LHCN-M2 (cell line): ENCODE measurements at regions not wholly inside any gene's neighbourhood (a gene's known extent, or its start where the extent isn't known, plus 50 kb on each side); places are given as distances from the start of the nearest gene placed in this dataset.

ENCODE experiments used
- DNase-seq: peaks from one replicate; pipeline ENCODE4 v3.0.0-alpha.2; 2012; ENCODE audit warnings: low read depth

DNA sequence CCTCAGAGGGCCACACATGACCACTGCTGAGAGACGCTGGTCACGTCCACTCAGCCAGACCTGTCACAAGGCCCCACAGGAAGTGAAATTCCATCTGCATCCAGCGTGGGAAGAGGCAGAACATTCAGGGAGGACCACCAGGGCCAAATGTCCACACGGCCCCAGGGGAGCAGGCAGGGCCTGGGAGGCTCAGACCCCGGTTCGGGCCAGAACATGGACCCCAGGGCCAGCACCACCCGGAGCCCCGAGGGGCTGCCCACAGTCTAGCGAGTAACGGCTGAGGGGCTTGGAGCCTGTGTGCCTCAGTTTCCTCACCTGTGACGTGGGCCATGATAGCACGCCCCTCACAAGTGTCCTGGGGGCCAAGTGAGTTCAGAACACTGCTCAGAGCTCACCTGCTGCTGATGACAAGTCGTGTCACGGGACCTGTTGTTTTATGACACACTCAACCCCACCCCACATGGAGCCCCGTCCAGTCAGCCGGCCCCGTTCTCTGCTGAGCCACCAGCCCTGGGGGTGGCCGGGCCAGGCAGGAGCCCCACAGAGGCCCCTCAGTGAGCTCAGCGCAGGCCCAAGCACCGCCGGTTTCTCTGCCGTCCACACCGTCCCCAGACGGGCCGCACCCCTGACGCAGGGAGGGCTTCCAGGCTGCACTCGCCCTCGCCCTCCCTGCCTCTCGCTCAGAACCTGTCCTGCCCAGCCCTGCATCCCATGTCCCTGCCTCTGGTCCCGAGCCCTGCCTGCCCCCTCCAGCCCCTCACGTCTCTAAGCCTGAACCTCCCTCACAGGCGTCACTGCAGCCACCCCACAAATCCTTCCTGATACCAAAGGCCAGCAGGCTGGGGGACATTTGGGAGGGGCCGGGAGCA is 79.5 kb upstream of the GALNT9 start:
- DNase-seq = no peak

DNA sequence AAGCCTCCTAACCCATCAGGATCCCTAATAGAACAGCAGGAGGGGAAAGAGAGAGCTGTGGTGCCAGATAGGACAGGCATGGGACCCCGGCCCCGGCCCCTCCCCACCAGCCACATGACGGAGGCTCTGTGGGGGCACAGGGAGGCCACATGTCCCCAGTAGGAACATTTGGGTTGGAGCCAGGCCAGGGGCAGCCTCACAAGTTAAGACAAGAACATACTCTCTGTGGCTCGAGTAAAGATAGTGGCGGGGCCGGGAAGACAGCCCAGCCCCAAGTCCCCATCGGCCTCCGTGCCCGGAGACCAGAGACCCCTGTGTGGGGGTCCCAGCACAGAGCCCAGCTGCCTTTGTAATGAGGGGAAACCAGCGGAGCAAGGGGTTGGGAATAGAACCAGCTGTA is 78.6 kb upstream of the GALNT9 start:
- DNase-seq = no peak

DNA sequence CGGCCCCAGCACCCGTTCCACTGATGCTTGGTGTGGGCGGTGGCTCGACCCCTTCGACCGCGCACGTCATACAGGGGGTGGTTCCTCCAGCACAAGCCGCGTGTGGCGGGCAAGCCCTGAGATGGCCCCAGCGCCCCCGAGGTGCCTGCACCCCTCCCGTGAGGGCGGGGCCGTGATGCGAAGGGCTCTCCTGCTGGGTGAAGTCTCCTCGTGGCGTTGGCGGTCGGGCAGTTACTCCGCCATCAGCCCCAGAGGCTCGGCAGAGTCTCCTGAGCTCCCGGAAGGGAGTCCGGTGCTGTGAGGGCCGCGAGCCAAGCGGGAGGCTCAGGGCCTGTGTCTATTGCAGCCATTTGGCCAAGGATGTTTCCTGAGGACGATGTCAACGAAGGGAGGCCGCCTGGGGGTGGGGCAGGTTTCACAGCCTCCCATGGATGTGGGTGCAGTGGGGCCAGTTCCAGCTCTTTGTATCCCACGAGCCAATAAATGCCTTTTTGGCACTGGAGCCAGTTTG is 78.1 kb upstream of the GALNT9 start:
- DNase-seq = no peak

DNA sequence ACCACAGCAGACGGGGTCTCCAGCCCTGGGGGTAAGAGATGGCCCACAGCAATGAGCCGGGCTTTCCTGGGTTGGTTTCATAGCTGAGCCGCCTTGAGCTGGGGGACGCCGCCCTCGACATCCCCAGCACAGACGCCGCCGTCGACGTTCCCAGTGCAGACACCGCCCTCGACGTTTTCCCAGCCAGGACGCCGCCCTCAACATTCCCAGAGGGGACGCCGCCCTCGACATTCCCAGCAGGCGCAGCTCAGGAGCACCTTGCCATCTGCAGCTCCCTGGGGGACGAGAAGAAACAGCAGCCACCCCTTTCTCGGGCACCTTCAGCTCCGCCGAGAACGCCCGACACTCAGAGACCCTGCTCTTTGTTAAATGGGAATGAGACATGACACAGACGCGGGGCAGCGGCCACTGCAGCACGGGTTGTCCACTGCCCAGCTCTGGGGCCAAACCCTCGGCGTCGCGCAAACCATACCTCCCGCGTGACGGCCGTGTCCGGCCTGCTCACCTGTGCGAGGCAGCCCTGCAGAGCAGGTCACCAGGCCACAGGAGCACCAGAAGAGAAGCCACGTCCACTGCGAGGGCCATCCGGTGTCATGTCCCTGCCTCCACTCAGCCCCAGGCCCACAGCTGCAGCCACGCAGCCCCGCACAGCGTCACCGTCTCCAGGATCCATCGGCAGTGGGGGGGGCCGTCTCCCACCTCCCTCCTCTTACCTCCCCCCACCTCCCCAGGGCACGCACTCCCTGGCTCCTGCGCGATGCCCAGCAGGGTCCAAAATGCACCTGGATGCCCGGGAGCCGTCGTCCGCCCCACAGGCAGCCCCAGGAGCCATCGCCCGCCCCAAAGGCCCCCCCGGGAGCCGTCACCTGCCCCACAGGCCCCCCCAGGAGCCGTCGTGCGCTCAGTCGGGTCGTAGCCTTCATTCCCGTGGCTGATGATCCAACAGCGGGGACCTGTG is 77.4 kb upstream of the GALNT9 start:
- no peak for DNase-seq

DNA sequence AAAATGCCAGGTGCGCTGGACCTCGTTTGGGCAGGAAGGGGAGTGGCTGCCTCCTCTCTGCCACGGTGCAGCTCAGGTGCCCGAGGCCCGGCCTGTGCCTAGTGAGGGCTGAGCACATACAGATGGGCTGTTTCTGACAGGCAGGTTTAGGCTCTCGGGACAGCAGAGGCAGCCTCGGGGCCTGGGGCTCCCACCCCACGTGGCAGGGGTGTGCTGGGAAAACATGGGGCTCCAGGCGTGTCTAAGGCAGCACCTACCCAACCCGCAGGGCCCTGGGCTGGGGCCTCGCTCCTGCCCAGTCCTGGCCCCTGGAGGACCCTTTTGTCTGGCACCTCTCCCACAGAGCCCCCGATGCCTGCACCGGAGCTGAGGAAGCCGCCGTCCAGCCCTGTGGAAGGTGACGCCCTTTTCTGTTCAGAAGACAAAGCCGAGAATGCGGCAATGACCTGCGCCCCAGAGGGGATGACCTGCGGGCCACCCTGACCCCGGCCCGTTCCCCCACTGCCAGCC is 76.4 kb upstream of the GALNT9 start:
- no peak for DNase-seq

DNA sequence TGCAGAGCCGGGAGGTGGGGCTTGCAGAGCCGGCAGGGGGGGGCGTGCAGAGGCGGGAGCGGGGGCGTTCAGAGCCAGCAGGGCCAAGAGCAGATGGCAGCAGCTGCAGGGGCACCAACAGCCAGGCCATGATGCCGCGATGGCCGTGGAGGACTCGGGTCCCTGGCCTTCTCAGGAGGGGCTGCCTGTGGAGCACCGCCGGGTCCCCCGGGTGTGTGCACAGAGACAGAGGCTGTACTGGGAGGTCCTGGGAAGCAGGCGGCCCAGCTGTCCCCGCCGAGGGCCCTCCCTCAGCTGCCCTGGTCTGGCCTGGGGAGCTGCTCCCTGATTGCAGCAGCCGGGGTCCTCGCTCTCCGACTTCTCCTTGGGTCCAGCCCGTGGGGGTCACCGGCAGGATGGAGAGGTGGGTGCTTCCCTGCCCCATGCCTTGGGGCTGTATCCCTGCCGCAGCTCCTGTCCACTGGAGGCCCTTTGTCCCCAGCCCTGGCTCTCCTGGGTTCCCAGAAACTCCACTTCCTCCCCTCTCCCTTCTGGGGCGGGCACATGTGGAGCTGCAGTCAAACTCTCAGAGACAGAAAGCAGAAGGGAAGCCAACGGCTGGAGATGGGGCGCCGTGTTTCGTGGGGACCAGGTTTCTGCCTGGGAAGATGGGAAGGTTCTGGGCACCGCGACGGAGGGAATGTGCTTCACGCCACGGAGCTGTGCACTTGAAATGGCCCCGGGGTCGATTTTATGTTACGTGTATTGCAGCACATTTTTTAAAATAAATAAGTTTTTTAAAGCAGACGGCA is 75.8 kb upstream of the GALNT9 start:
- DNase-seq = no peak

DNA sequence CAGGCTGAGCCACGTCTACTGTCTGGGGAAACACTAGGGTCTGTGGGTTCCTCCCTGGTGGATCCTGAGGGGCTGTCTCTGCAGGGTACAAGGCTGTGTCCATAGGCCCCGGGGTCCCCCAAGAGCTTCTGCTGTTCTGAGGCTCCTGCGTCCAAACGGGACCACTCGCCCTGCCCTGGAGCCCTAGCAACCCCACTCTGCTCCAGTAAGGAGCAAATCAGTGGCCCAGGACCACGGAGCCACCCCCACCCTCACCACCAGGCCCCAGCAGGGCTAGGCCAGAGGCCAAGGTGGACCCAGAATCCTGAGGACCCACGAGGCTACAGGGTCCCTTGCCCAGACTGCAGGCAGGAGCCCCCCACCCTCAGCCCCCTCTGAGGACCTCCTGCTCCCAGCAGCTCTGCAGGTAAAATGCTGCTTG is 75.1 kb upstream of the GALNT9 start:
- no peak for DNase-seq

DNA sequence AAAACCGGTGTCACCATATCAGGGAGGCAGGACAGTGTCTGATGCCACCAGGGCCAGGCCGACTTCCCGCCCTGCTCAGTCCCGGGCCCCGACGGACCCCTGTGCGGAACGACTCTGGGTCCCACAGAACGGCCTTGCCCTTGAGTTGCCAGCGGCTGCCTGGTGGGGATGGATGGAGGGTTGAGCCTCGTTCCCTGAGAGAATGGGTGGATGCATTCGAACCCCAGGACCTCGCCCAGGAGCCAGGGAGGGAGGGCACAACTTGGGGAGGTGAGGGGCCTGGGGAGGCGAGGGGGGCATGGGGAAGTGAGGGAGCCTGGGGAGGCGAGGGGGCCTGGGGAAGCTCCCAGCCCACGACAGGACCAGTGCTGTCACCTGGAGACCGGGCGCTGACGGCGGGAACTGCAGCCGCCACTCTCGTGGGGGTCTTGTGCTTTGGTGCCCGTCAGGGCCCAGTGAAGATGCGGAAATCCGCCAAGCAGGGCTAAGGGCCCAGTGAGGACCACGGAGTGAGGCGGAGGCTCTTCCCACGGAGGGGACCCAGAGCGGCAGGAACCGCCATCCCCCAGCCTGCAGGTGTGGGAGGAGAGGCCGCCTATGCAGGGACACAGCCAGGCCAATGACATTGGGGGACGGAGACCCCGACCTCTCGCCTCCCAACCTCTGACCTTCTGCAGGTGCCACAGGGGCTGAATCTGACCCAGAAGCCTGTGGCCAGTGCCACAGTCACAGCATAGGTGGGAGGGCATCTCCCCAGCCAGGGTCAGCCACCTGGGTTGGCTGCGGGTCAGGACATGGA is 74.4 kb upstream of the GALNT9 start:
- no peak for DNase-seq

DNA sequence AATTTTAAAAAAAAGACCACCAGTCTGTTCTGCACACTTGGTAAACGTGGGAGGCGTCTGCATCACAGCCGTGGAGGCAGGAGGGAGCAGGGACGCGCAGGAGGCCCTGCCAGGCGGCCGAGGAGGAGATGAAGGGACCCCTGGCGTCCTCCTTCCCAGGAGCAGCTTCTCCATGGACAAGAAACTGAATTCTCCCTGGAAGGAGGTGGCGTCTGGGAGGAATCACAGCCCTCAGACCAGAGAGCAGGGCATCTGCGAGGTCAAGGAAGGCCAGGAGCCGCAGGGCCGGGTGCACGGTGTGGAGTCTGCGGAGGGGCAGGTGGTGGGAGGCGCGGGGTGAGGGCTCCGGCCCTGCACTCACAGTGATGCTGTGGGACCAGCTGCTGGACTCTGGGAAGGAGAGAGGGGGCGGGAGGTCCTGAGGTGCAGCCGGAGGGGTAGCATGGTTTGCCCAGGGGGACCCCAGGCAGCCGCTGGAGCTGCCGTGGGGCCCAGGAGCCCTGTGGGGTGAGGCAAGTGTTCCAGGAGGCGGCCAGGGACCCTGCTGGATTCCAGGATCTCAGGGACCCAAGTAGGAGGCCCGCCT is 73.5 kb upstream of the GALNT9 start:
- no peak for DNase-seq

DNA sequence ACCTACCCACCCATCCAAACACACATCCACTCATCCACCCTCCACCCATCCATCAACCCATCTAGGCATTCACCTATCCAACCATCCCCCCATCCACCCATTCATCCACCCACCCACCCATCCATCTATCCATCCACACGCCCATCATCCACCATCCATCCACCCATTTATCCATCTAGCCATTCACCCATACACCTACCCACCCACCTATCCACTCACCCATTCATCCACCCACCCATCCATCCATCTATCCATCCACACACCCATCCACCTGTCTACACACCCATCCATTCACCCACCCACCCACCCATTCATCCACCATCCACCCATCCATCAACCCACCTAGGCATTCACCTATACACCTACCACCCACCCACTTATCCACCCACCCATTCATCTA is 72.6 kb upstream of the GALNT9 start:
- no peak for DNase-seq

DNA sequence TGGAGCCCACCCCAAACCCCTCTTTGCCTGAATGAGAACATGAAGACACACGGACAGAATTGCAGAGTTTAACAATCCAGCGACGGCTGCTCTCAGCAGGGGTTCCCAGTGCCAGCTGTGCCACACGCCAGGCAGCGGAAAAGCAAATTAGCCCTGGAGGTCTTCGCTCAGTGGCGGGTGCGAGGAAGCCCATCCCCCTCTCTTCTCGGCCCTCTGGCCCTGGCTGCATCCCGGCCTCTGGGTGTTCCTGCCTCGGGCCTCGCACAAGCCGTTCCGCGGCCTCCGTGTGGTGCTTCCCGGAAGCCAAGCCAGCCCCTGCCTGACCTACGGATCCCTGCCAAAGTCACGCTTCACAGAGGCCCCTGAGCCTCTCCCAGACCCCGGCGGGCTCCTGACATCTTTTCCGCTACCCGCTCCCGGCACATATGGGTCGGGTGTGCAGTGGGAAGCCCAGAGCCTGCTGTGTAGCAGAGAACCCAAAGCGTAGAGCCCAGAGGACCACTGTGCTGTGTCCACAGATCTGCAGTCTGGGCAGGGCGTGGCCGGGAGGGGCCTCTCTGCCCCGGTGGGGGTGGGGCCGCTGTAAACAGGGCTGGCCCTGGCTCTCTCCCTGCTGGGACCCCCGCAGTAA is 70.7 kb upstream of the GALNT9 start:
- DNase-seq = no peak

DNA sequence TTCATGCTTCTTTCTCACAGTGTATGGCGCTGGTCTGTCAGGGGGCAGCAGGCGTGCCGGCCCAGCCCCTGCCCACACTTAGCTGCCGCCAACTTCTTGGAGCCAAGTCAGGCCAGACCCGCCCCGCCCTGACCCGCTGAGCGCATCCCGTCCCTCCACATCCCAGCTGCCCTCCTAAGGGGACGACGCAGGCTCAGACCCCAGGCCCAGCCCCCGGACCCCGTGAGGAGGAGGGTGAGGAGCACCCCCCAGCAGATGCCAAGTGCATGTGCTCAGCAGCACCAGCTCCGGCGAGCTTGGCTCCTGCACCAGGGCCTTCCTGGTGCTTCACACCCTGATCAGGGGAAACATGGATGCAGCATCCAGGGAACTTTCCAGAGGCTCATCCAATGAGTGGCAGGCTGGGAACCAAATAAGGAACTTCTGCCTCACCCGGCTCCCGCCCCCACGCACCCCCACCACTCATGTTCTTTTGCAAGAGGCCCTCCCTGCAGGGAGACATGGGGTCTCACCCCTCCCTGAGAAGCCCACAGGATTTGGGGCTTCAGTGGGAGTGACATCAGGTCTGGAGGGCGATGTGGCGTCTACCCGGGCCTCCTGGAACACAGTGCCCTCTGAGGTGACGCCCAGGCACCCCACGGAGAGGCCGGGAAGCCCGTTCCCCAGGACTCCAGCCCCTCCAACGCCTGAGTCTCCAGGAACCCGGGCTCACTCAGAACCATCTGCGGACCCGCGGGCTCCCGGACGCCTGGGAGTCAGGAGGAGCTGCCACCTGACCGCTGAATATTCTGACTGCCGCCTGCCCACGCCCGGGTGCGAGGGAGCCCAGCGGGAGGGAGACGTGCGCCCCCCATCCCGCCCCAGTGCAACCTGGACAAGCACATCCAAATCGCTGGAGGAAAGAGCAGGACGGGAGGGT is 70.0 kb upstream of the GALNT9 start:
- no peak for DNase-seq

DNA sequence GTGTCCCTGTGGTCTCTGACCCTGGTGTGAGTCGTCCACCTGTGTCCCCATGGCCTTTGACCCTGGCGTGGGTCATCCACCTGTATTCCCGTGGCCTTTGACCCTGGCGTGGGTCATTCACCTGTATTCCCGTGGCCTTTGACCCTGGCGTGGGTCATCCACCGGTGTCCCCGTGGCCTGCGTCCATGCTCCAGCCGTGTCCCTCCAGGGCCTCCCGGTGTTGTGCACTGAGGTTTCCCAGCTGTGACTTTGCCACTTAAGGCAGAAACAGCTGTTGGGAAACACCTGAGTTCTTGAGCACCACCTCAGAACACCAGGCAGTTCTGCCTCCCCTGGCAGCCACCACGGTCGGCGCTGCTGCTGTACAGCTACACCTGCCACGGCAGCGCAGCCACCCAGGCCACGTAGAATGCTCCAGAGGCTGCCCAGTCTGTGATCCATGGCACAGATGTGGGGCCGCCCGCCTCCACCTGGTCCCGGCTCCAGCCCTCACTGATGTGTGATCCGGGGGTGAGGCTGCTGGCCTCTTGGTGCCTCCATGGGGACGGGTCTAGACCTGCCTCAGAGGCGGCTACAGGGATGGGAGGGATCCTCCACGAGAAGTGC is 69.1 kb upstream of the GALNT9 start:
- no peak for DNase-seq

DNA sequence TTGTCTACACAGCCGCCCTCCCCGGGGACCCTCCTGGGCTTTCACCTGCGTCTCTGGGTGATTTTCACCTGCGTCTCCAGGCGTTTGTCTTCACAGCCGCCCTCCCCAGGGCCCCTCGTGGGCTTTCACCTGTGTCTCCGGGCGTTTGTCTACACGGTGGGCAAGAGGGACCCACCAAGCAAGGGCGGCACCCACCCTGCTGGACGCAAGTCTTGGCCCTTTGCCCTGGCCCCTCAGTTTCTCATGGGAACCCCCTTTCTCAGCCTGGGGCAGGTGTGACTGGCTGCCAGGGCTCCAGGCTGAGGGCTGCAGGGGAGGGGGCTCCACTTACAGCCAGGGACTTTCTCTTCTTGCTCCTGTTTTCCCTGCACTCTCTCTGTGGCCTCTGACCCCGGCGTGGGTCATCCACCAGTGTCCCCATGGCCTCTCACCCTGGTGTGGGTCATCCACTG is 68.6 kb upstream of the GALNT9 start:
- no peak for DNase-seq

DNA sequence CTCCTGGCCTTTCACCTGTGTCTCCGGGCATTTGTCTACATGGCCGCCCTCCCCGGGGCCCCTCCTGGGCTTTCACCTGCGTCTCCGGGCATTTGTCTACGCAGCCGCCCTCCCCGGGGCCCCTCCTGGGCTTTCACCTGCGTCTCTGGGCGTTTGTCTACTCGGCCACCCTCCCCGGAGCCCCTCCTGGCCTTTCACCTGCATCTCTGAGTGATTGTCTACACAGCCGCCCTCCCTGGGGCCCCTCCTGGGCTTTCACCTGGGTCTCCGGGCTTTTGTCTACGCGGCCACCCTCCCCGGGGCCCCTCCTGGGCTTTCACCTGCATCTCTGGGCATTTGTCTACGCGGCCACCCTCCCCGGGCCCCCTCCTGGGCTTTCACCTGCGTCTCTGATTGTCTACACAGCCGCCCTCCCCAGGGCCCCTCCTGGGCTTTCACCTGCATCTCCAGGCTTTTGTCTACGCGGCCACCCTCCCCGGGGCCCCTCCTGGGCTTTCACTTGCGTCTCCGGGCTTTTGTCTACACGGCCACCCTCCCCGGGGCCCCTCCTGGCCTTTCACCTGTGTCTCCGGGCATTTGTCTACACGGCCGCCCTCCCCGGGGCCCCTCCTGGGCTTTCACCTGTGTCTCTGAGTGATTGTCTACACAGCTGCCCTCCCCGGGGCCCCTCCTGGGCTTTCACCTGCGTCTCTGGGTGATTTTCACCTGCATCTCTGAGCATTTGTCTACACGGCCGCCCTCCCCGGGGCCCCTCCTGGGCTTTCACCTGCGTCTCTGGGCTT is 68.0 kb upstream of the GALNT9 start:
- no peak for DNase-seq

DNA sequence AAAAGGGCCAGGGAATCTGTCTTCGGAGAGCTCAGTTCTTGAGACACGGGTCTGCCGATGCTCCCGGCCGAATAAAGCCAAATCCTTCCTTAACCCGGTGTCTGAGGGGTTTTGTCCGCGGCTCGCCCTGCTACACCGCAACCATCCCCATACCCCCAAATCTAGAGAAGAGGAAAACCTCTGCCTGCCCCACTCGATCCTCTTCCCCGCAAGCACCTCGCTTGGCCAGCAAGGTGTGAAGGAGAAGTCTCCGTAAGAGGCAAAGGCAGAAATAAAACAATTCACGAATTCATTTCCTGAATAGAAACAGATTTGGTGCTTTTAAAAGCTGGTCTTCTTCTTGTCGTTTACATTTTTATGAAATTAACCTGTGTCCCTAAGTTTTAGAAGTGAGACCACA is 67.3 kb upstream of the GALNT9 start:
- no peak for DNase-seq

DNA sequence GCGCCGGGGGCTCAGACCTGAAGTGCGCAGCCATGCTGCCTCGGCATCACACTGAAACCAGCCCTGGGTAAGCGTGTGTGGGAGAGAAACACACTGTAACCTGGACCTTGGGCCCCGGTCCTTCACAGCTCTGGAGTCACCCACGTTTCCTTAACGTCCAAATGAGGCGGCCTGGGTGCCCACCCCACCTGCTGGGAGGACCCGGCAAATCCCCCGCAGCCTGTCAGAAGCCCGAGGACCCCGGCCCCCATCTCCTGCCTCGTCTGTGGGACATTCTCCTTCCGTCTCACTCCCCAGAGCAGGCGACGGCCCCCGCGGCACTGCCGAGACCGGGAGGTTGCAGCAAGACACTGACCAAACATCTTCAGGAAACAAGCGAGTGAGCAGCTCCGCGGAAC is 66.5 kb upstream of the GALNT9 start:
- no peak for DNase-seq
